ENCODE measurements at regions not wholly inside any gene's neighbourhood (a gene's known extent, or its start where the extent isn't known, plus 50 kb on each side); places are given as distances from the start of the nearest gene placed in this dataset.

- CTCF ChIA-PET = no interaction called here
These were observed 393.7 kb upstream of the TMEM132C start for GRCh38 chr12:127873306-127873705.

GRCh38 chr12:127881371-127882140 is 385.4 kb upstream of the TMEM132C start:
- ChIA-PET POLR2A (no interaction called here), CTCF (no interaction called here)
- no peak for TF ChIP-seq CTCF (IDR thresholded peaks at IDR 0.05; ENCODE audit: insufficient read depth, low read length, missing control alignments)
- DNase-seq (ENCODE audit: low read depth, low spot score) = peak; percentile 41
- no peak overlapping the region for H3K4me3 ChIP-seq (ENCODE audit: low read depth, low read length)

More at GRCh38 chr12:127873306-127873705, 393.7 kb upstream of the TMEM132C start:
- no peak for TF ChIP-seq CTCF (IDR thresholded peaks at IDR 0.05; ENCODE audit: insufficient read depth, low read length, missing control alignments)
- H3K4me3 ChIP-seq (ENCODE audit: low read depth, low read length) = no peak overlapping the region
- no peak for DNase-seq (ENCODE audit: low read depth, low spot score)
- POLR2A ChIA-PET = no interaction called here

- ChIA-PET POLR2A (no interaction called here), CTCF (interaction anchor here (0.9 to 1.0 kb wide), 2 partner anchors 24 to 206 kb away, joined by 3 read pairs; no protein-coding TSS in a partner anchor)
- H3K4me3 ChIP-seq (ENCODE audit: low read depth, low read length) = no peak overlapping the region
- TF ChIP-seq CTCF (IDR thresholded peaks at IDR 0.05; ENCODE audit: insufficient read depth, low read length, missing control alignments) = no peak
- DNase-seq (ENCODE audit: low read depth, low spot score) = no peak
These were observed 384.0 kb upstream of the TMEM132C start for GRCh38 chr12:127883013-127883412.

- ChIA-PET POLR2A (no interaction called here), CTCF (no interaction called here)
- TF ChIP-seq CTCF (IDR thresholded peaks at IDR 0.05; ENCODE audit: insufficient read depth, low read length, missing control alignments) = no peak
- peak; percentile 23 for DNase-seq (ENCODE audit: low read depth, low spot score)
- H3K4me3 ChIP-seq (ENCODE audit: low read depth, low read length) = no peak overlapping the region
These were observed 380.8 kb upstream of the TMEM132C start for GRCh38 chr12:127885954-127886750.

GRCh38 chr12:127886827-127887226 is 380.1 kb upstream of the TMEM132C start:
- no peak for TF ChIP-seq CTCF (IDR thresholded peaks at IDR 0.05; ENCODE audit: insufficient read depth, low read length, missing control alignments)
- no peak overlapping the region for H3K4me3 ChIP-seq (ENCODE audit: low read depth, low read length)
- no peak for DNase-seq (ENCODE audit: low read depth, low spot score)
- ChIA-PET POLR2A (no interaction called here), CTCF (no interaction called here)
